SIG-M5 treated with dmso at 0.1 percent for 504 hours (cell line): ENCODE measurements at regions not wholly inside any gene's neighbourhood (a gene's known extent, or its start where the extent isn't known, plus 50 kb on each side); places are given as distances from the start of the nearest gene placed in this dataset.
"Not testable (repeated sequence)": the region's sequence is repeated elsewhere in the genome, so short reads cannot be mapped to it uniquely, and the experiment has no call there.

Experiments
- DNase-seq: peaks from one replicate; lab custom pipeline; 2025; ENCODE audit not compliant: unreplicated experiment; lab: John Stamatoyannopoulos, UW

DNA sequence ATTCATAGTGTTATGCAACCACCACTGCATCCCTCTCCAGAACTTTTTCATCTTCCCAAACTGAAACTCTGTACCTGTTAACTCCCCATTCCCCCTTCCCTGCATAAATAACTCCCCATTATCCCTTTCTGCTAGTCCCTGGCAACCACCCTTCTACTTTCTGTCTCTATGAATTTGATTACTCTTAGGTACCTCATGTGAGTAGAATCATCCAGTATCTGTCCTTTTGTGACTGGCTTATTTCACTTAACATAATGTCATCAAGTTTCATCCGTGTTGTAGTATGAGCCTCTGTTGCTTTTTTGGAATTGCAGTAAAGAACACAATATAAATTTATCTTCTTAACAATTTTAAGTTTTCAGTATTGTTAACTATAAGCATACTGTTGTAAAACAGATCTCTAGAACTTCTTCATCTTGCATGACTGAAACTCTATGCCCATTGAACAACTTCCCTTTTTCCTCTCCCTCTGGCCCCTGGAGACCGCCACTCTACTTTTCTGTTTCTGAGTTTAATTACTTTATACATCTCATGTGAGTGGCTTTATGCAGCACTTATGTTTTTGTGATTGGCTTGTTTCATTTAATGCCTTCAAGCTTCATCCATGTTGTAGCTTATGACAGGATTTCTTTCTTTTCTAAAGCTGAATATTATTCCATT is 87.3 kb upstream of the ABCC4 start:
- DNase-seq = peak; percentile 73

DNA sequence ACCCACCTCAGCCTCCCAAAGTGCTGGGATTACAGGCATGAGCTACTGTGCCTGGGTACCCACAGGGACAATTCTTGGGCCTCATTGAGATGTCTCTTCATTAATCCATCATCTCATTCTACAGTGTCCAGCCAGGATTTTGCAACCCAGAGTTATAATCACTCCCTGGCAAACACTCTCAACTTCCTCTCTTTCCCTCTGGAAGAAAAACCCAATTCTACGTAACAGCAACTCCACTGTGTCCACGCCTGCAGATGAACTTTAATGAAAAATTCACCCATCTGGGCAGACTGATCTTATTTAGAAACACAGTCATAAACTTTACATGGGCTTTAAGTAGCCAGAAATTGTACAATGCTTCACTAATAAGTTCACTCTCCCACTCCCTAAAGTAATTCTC is 90.1 kb upstream of the ABCC4 start:
- no peak for DNase-seq

DNA sequence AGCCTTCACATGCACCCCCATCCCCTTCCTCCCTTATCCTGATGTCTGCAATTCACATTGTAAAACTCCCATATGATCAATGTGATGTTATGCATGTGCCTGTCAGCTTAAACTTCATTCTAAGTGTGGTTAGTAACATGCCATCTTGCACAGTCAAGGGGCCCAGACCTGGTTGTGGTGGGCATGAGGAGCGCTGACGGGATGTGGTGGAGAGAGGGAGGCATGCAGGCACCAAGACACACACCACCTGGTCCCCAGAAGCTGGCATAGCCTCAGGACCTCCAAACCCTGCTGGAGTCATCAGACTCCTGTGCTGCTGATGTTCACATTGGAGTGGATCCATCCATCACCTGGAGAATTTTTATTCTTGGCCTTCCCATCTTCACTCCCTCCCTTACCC is 90.5 kb upstream of the ABCC4 start:
- no peak for DNase-seq

DNA sequence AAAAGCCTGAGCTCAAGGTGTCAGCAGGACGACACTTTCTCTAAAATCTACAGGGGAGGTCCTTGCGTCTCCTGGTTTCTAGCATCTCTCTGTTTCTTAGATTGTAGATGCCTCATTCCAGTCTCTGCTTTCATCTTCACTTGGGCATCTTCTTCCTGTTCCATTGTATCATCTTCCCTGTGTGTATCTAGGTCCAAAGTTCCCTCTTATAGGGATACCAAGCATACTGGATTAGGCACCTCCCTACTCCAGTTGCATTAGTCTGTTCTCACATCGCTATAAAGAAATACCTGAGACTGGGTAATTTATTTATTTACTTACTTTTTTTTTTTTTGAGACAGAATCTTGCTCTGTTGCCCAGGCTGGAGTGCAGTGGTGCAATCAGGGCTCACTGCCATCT is 91.3 kb upstream of the ABCC4 start:
- no peak for DNase-seq

DNA sequence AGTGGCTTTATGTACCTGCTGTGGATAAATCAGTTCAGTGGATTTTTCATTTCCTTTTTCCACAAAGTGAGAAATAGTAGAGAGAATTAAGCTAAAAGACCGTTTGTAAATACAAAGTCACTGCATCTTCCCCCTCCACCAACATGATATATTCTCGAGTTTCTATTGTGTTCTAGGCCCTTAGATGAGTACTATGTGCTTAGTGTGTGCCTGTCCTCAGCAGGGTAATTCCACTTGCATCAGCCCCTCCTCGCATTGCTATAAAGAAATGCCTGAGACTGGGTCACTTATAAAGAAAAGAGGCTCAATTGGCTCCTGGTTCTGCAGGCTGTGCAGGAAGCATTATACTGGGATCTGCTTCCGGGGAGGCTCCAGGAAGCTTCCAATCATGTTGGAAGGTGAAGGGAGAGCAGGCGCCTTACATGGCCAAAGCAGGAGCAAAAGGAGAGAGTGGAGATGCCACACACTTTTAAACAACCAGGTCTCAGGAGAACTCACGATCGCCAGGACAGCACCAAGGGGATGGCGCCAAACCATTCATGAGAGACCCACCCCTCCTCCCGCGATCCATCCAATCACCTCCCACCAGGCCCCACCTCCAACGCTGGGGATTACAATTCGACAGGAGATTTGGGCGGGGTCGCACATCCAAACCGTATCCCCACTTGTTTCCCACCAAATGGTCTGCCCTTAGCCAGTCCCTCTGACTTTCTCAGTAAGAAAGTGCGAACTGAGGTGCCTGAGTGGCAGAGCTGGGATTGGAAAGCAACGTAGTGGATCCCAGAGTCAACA is 102.3 kb upstream of the ABCC4 start:
- DNase-seq = no peak

DNA sequence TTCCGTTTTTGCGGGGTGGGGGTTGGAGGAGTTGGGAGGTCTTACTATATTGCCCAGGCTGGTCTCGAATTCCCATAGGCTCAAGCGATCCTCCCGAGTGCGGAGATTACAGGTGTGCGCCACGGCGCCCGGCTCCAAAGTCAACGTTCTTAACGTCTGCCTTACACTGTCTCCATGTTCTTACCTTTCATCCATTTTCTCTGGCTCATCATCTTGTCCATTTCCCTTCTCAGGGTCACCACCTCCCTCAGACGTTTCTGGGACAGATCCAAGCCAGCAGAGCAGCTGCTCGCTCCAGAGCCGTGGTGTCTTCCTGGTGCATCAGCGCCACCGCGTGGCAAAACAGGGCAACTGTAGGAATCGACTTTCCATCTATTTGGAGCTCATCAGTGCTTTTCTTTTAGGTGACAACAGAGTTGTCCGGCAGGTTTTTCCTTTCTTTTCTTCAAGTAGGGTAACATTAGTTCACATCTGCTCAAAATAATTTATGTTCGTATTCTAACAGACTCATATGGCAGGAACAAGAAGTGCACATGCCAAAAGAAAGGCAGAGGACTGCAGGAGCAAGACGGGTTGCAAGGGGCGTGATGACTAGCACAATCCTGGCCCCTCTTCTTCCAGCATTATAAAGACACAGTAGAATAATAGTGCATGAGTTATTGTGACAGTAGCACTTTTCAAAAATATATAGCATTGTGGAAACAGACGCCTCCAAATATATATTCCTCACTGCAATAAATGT is 103.1 kb upstream of the ABCC4 start:
- peak; percentile 69 for DNase-seq

DNA sequence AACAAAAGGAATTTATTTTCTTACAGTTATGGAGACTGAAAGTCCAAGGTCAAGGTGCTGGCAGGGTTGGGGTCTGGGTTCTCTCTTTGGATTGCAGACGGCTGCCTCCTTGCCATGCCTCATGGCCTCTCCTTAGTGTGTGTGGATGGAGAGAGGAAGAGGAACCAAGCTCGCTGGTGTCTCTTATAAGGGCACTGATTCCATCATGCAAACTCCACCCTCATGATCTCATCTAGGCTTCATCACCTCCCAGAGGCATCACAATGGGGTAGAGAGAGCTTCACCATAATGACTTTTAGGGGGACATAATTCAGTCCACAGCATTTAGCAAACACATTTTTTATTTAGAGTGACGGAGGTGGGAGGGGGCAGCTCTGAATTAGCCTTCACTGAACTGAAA is 104.9 kb upstream of the ABCC4 start:
- DNase-seq = no peak

DNA sequence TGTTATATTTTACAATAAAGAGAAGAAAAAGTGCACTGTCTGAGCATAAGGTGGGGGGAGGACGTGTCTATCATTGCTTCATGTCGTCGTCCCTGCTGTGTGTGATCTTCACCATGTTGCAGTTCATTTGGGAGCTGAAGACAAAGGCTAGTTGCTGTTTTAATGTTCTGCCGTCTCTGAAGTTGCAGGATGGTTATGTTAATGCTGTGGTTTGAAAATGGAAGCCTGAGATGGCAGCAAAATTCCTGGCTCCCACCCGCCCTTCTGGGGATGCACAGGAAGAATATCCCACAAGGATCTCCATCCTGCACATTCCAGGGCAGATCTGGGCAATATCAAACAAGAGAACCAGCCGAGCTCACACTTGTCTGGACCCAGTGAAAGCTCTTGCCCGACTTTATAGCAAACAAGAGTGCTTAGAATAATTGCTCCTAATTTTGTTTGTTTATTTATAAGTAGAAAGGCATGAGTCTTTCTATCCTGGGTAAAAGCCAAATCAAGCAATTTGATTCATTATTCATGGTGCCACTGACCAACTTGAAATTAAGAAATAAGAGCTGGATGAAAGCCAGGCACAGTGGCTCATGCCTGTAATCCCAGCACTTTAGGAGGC is 110.3 kb upstream of the ABCC4 start:
- no peak for DNase-seq

DNA sequence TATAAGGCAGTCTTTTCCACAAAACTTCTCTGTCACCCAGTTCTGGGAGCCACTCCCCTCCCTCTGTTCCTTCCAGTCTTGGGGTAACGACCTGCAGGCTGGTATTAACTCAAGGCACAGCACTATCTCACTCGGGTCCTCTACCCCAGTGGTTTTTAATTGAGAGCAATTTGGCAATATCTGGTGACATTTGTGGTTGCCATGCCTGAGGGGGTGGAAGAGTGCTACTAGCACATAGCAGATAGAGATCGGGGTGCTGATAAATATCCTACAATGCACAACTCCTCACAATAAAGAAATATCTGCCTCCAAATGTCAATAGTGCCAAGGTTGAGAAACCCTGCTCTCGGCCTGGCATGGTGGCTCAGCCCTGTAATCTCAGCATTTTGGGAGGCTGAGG is 117.7 kb upstream of the ABCC4 start:
- no peak for DNase-seq

DNA sequence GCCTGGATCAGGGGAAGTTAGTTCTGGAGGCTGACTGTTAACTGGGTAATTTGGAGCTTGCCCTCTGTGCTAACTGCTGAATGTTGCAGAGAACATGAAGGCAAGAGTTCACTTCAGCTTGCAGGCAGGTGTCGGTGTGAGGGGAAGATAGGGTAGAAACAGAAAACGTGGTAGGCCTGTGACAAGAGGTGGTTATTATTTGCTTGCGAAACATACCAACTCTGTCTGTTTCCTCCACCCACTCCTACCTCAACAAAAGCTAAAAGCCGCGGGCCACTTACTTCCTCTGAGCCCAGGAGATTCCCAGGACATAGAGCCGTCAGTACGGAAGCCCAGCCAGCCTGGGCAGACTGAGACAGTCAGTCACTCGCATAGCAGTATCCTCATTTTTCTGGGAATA is 119.2 kb upstream of the ABCC4 start:
- peak; percentile 17 for DNase-seq

DNA sequence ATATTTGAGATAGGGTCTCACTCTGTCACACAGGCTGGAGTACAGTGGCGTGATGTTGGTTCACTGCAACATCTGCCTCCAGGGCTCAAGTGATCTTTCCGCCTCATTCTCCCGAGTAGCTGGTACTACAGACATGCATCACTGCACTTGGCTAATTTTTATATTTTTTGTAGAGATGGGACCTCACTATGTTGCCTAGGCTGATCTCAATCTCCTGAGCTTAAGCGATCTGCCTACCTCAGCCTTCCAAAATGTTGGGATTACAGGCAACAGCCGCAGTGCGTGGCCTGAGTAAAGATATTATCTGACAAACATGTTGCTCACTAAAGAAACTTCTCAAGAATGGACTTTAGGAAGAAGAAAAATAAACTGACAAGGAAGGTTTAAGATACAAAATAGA is 125.4 kb upstream of the ABCC4 start:
- DNase-seq = no peak

DNA sequence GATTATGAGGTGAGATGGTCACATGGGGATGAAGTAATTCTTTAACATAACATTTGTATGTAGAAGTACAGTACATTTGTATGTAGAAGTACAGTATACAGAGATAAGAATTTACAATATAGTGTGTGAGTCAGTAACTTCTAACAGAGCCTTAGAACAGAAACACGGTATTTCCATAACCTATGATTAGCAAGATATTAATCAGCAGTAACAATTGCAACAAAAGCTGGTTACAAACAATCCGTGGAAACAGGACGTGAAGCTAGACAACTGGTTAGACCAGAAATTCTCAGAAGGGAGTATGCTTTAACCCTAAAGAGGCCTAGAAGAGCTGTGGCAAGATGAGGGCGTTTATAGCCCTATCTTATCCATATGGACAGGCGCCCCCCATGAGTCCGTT is 122.0 kb upstream of the CLDN10 start:
- not testable (repeated sequence) for DNase-seq

DNA sequence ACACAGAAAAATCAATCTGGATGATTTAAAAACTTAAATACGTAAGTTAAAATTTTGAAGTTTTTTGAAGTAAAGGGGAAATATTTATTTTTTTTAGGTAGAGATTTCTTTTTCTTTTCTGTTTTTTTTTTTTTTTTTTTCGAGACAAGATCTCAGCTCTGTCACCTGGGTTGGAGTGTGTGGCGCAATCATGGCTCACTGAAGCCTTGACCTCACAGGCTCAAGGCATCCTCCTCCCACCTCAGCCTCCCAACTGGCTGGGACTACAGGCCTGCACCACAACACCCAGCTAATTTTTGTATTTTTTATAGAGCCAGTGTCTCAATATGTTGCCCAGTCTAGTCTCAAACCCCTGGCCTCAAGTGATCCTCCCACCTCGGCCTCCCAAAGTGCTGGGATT is 120.4 kb upstream of the CLDN10 start:
- DNase-seq = no peak

DNA sequence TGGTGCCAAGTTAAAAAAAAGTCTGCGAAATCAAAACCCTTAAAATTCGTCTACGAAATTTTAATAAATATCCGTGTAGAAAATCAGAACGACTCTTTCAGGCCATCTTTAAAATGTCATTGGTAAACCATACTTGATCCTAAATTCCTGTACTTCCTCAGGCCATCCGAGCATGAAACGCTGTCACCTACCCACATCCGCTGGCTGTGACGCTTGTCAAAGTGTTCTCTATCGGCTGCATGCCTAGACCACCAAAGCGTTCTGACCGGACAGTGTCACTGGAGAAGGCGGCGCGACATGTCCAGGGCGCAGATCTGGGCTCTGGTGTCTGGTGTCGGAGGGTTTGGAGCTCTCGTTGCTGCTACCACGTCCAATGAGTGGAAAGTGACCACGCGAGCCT is 119.0 kb upstream of the CLDN10 start:
- DNase-seq = no peak

DNA sequence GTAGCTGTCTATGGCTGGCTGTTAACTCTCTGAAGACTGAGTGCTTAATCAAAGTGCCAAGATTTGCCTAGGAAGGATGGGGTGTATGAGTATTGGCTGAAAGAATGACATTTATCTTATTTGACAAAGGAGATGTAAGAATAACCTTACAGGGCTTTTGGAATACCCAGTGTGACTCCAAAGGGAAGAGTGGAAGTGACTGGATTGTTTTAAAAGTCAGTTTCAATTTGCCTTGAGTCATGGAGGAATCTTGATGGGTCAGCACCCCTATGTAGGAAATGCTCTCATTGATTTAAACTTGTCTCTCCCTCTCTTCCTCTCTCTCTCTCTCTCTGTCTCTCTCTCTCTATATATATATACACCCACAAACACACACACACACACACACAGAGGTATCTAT is 118.4 kb upstream of the CLDN10 start:
- DNase-seq = no peak

DNA sequence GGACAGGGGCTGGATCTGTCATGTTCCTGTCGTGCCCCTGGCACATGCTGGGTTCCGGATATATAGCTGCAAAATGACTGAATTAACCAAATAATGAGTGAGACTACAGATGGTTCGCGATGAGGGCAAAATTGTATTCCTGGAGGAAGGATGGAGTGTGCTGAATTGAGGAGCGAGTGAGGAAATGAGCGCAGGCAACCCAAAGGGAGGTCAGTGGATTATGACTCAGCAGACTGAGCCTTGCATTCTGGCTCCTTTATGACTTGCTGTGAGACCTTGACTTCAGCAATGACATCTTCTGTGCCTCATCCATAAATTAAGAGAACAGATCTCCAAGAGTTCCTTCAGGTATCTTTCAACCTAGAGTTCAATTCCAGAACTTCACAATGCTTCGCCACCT is 115.0 kb upstream of the CLDN10 start:
- DNase-seq = no peak

DNA sequence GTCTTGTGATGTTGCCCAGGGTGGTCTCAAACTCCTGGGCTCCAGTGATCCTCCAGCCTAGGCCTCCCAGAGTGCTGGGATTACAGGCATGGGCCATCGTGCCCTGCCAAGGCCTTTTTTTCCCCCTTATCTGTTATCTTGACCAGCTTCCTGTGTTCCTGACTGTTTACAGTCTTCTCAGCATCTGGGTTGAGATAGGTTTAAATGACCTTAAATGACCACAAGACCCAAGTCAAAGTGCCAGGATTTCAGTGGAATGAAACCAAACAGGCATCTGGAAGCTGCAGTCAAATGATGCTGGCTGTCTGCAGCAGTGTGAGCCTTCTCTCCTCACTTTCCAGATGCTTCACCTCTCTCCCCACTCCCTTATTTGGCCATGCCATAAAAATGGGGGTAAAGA is 114.2 kb upstream of the CLDN10 start:
- no peak for DNase-seq

DNA sequence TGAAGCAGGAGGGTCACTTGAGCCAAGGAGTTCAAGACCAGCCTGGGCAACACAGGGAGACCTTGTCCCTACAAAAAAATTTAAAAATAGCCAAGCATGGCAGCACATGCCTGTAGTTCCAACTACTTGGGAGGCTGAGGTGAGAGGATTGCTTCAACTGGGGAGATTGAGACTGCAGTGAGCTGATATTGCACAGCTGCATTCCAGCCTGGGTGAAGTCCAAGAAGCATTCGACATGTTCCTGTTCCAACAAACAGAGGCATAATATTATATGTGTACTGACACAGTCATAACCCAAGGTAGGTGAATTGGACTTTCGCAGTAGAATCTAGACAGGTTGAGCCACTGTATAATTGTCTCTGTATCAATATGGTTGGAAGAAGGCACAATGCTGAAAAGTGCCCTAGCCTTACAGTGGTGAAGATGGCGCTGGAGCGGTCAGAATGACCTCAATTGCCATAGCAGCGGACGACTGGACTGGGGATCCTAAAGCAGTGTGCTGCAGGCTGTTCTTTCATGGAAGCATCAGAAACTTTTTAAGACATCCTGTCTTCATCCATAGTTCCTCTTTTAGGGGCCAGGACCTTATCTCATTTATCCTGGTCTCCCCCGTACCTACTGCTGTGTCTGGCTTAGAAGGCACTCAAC is 112.0 kb upstream of the CLDN10 start:
- no peak for DNase-seq

DNA sequence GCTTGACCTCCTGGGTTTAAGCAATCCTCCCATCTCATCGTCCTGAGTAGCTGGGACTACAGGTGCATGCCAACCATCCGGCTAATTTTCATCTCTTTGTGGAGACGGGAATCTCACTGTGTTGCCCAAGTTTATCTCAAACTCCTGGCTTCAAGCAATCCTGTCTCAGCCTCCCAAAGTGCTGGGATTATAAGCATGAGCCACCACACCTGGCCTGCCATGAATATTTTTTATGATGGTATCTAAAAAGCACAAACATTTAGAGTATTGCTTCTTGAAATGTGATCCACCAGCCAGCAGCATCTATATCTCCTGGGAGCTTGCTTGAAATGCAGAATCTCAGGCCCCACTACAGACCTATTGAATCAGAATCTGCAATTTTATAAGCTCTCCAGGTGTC is 111.2 kb upstream of the CLDN10 start:
- no peak for DNase-seq

DNA sequence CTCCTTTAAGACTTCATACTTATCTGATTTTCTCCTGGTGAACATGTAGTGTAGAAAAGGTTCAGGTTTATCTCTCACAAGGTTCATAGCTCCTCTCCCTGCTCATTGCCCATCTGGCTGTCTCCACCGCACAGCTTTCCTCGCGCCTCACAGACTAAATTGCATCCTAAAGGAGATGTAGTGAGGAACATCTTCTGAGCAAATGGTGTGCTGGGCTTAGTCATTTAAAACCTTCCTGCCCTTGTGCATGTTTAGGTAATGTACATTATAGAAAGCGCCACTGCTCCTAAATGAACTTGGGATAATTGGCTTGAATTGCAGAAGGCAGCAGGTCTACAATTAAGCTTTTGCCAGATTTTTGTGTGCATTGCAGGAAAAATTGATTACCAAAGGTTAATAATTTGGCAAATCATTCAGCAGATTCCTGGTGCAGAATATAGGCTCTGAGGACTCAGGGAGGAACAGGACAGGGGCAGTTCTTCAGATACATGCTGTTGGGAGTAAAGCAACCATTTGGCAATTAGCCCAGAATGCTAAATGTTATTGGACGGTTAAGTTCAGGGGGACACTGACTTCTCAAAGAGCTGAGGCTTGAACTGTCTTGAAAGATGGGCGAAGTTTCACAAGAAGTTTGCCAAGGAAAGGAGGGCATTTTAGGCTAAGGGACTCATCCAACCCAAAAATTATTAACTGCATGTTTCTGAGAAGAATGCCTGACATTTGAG is 108.4 kb upstream of the CLDN10 start:
- DNase-seq = no peak

DNA sequence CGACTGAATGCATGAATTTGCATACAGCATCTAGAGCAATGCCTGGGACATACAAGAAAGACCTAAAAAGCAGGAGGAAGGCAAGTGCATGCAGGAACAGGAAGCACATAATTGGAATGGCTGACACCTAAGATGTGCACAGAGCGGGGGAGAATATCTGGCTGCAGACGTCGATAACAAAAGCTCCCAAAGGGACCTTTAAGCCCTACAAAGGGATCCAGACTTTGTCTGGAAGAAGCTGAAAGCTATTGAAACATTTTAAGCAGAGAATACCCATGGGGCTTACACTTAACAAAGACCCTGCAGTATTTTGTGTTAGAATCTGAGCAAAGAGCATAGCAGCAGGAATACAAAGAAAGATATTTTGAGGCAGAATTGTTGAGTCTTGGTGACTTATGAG is 107.4 kb upstream of the CLDN10 start:
- DNase-seq = no peak
